ENCODE measurements at regions not wholly inside any gene's neighbourhood (a gene's known extent, or its start where the extent isn't known, plus 50 kb on each side); places are given as distances from the start of the nearest gene placed in this dataset.

DNA sequence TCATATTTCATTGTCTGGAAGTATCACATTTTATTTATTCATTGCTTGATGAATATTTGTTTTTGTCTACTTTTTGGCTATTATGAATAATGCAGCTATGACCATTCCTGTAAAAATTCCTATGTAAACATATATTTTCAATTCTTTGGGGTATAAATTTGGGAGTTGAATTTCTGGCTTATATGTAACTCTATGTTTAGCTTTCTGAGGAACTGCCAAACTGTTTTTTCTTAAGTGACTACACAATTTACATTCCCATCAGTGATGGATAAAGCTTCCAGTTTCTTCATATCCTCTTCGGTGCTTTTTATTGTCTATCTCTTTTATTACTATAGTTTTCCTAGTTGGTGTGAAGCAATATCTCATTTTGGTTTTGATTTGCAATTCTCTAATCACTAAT is 115.6 kb upstream of the CXCL12 start:
- Mint-ChIP-seq H3K27me3 (ENCODE audit: low read depth in 2 of 2) (no peaks in the 10 kb centered on the region), H3K4me3 (no peak overlapping the region), H3K36me3 (no peaks in the 10 kb centered on the region), H3K4me1 (no peaks in the 10 kb centered on the region), H3K9me3 (peaks cover 0 to 3% of the 10 kb centered on the region in 2 donors), H3K27ac (no peak overlapping the region)
- Histone ChIP-seq H3K4me1 (ENCODE audit: control insufficient read depth, insufficient read depth, low read length) (no peaks in the 10 kb centered on the region), H3K27ac (ENCODE audit: low read length) (no peak overlapping the region), H3K4me3 (ENCODE audit: low read length) (no peak overlapping the region), H3K9me3 (ENCODE audit: control insufficient read depth, insufficient read depth, low read length) (no peaks in the 10 kb centered on the region), H3K27me3 (ENCODE audit: control insufficient read depth, insufficient read depth, low read length) (no peaks in the 10 kb centered on the region), H3K36me3 (ENCODE audit: control insufficient read depth, insufficient read depth, low read length) (no peaks in the 10 kb centered on the region)
- no peak for ATAC-seq
- WGBS (ENCODE audit: insufficient coverage) = no CpG with 5 or more reads among the region's 1 CpG
- TF ChIP-seq, protein P1, sequence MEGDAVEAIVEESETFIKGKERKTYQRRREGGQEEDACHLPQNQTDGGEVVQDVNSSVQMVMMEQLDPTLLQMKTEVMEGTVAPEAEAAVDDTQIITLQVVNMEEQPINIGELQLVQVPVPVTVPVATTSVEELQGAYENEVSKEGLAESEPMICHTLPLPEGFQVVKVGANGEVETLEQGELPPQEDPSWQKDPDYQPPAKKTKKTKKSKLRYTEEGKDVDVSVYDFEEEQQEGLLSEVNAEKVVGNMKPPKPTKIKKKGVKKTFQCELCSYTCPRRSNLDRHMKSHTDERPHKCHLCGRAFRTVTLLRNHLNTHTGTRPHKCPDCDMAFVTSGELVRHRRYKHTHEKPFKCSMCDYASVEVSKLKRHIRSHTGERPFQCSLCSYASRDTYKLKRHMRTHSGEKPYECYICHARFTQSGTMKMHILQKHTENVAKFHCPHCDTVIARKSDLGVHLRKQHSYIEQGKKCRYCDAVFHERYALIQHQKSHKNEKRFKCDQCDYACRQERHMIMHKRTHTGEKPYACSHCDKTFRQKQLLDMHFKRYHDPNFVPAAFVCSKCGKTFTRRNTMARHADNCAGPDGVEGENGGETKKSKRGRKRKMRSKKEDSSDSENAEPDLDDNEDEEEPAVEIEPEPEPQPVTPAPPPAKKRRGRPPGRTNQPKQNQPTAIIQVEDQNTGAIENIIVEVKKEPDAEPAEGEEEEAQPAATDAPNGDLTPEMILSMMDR (IDR thresholded peaks at IDR 0.05) = no peak
- no peak for DNase-seq
- intact Hi-C loops (cut with micrococcal nuclease) = no loop called here

DNA sequence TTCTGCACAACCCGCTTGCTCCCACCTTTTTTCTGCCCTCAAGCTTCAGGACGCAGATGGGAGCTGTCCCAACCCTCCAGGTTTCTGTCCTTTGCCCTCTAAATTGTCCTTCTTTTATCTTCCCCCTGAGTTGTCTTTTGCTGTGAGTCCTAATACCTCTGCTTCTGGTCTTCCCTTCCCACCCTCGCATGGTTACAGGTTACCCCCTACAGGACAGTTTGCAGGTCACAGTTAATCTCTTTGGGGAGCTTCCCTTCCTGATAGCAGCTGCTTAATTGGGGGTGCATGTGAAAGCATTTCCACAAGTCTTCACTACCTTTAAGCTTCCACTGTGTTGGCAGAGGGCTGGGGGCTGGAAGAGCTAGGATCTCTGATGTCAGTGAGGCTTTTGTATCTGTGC is 121.5 kb upstream of the CXCL12 start:
- TF ChIP-seq, protein P1 (IDR thresholded peaks at IDR 0.05) = no peak
- intact Hi-C loops (cut with micrococcal nuclease) = no loop called here
- H3K9me3 Mint-ChIP-seq = no peaks in the 10 kb centered on the region
- WGBS (ENCODE audit: insufficient coverage) = 63% methylated on average over 3 of the region's 3 CpGs
- no peak overlapping the region for H3K4me3 ChIP-seq (ENCODE audit: low read length)
- no peaks in the 10 kb centered on the region for H3K4me1 Mint-ChIP-seq
- DNase-seq (no peak), ATAC-seq (no peak)
- H3K4me1 ChIP-seq (ENCODE audit: control insufficient read depth, insufficient read depth, low read length) = no peaks in the 10 kb centered on the region
- H3K27ac ChIP-seq (ENCODE audit: low read length) = no peak overlapping the region
- no peak overlapping the region for H3K4me3 Mint-ChIP-seq
- H3K36me3 ChIP-seq (ENCODE audit: control insufficient read depth, insufficient read depth, low read length) = no peaks in the 10 kb centered on the region
- H3K9me3 ChIP-seq (ENCODE audit: control insufficient read depth, insufficient read depth, low read length) = no peaks in the 10 kb centered on the region
- H3K27ac Mint-ChIP-seq = no peak overlapping the region
- H3K36me3 Mint-ChIP-seq = no peaks in the 10 kb centered on the region
- H3K27me3 ChIP-seq (ENCODE audit: control insufficient read depth, insufficient read depth, low read length) = no peaks in the 10 kb centered on the region
- no peaks in the 10 kb centered on the region for H3K27me3 Mint-ChIP-seq (ENCODE audit: low read depth in 2 of 2)

DNA sequence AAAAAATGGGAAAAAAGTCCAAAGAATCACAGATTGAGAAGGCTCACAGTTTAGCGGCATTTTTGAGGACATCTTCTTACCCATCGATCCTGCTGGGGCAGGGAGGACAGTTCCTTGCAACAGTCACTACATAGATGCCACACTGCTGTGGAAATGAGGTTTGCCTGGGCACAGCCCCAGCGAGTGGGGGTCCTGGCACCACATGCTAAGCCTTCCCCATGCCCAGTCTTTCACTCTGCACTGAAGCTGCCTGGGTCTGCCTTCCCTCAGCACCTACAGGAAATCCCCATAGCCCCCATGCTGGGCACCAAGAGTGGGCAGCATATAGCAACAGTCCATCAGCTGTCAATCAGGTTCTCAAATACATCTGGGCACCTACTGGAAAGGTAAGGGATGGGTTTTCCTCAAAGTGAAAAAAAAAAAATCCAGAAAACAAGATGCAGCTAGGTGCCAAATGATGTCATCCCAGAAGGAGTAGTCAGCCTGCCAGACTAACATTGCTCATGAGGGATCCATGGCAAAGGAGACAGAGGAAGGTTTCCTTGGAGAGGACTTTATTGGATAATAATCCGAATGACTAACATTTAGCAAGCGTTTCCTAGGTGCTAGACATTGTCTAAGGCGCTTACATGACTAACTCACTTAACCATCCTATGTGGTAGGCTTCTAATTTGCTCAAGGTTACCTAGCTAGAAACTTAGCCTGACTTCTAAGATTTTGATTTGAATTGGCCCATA is 125.7 kb upstream of the CXCL12 start:
- Mint-ChIP-seq H3K36me3 (no peaks in the 10 kb centered on the region), H3K27ac (no peak overlapping the region), H3K4me3 (no peak overlapping the region), H3K9me3 (no peaks in the 10 kb centered on the region), H3K4me1 (no peaks in the 10 kb centered on the region), H3K27me3 (ENCODE audit: low read depth in 2 of 2) (no peaks in the 10 kb centered on the region)
- no peaks in the 10 kb centered on the region for H3K36me3 ChIP-seq (ENCODE audit: control insufficient read depth, insufficient read depth, low read length)
- no peaks in the 10 kb centered on the region for H3K27me3 ChIP-seq (ENCODE audit: control insufficient read depth, insufficient read depth, low read length)
- no peak overlapping the region for H3K4me3 ChIP-seq (ENCODE audit: low read length)
- ATAC-seq (no peak), DNase-seq (no peak)
- H3K27ac ChIP-seq (ENCODE audit: low read length) = no peak overlapping the region
- intact Hi-C loops (cut with micrococcal nuclease) = no loop called here
- 85% methylated on average over 6 of the region's 6 CpGs for WGBS (ENCODE audit: insufficient coverage)
- TF ChIP-seq, protein P1 (IDR thresholded peaks at IDR 0.05) = no peak
- no peaks in the 10 kb centered on the region for H3K4me1 ChIP-seq (ENCODE audit: control insufficient read depth, insufficient read depth, low read length)
- H3K9me3 ChIP-seq (ENCODE audit: control insufficient read depth, insufficient read depth, low read length) = no peaks in the 10 kb centered on the region

DNA sequence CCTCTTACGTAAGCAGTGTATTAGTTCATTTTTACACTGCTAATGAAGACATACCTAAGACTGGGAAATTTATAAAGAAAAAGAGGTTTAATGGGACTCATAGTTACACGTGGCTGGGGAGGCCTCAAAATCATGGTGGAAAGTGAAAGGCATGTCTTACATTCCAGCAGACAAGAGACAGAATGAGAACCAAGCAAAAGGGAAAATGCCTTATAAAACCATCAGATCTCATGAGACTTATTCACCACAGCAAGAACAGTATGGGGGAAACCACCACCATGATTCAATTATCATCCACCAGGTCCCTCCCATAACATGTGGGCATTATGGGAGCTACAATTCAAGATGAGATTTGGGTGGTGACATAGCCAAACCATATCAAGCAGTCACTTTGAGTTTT is 126.3 kb upstream of the CXCL12 start:
- Histone ChIP-seq H3K4me3 (ENCODE audit: low read length) (no peak overlapping the region), H3K27me3 (ENCODE audit: control insufficient read depth, insufficient read depth, low read length) (no peaks in the 10 kb centered on the region), H3K9me3 (ENCODE audit: control insufficient read depth, insufficient read depth, low read length) (no peaks in the 10 kb centered on the region), H3K4me1 (ENCODE audit: control insufficient read depth, insufficient read depth, low read length) (no peaks in the 10 kb centered on the region), H3K36me3 (ENCODE audit: control insufficient read depth, insufficient read depth, low read length) (no peaks in the 10 kb centered on the region), H3K27ac (ENCODE audit: low read length) (no peak overlapping the region)
- Mint-ChIP-seq H3K36me3 (no peaks in the 10 kb centered on the region), H3K27ac (no peak overlapping the region), H3K4me3 (no peak overlapping the region), H3K4me1 (no peaks in the 10 kb centered on the region), H3K9me3 (no peaks in the 10 kb centered on the region), H3K27me3 (ENCODE audit: low read depth in 2 of 2) (no peaks in the 10 kb centered on the region)
- WGBS (ENCODE audit: insufficient coverage) = 80% methylated on average over 2 of the region's 2 CpGs
- intact Hi-C loops (cut with micrococcal nuclease) = no loop called here
- no peak for ATAC-seq
- TF ChIP-seq, protein P1 (IDR thresholded peaks at IDR 0.05) = no peak
- no peak for DNase-seq

Measured in natural killer cell (primary cell).